Astrocyte (in vitro differentiated cells and primary cell): ENCODE measurements at regions not wholly inside any gene's neighbourhood (a gene's known extent, or its start where the extent isn't known, plus 50 kb on each side); places are given as distances from the start of the nearest gene placed in this dataset.

ENCODE experiments used
- EZH2 ChIP-seq: IDR thresholded peaks from 2 replicates; pipeline ENCODE4 v1.6.1; 2012; ENCODE audit warnings: mild to moderate bottlenecking, low read length, inconsistent platforms; ENCODE audit not compliant: insufficient read depth
- TF ChIP-seq, protein P1 (sequence below): IDR thresholded peaks from 2 replicates; pipeline ENCODE4 v1.5.1; 2011; ENCODE audit warnings: low read depth, mild to moderate bottlenecking, inconsistent platforms, low read length, moderate library complexity; ENCODE audit not compliant: insufficient read depth

DNA sequence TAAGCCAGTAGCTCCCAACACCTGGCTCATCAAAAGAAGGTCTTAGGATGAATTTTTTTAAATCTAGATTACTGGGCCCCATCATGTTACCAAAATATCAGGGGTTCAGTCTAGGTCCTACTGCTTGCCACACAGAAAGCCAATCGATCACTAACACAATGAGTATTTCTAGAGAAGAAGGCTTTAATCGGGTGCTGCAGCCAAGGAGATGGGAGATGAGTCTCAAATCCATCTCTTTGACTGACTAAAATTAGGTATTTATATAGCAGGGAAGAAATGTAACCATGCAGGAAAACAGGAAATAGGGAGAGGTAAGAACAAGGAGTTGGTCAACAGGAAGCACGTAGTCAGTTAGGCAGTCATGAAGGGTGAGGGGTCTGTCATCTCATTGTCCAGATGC lies 288.2 kb downstream of the CEP170 start:
- TF ChIP-seq, protein P1, sequence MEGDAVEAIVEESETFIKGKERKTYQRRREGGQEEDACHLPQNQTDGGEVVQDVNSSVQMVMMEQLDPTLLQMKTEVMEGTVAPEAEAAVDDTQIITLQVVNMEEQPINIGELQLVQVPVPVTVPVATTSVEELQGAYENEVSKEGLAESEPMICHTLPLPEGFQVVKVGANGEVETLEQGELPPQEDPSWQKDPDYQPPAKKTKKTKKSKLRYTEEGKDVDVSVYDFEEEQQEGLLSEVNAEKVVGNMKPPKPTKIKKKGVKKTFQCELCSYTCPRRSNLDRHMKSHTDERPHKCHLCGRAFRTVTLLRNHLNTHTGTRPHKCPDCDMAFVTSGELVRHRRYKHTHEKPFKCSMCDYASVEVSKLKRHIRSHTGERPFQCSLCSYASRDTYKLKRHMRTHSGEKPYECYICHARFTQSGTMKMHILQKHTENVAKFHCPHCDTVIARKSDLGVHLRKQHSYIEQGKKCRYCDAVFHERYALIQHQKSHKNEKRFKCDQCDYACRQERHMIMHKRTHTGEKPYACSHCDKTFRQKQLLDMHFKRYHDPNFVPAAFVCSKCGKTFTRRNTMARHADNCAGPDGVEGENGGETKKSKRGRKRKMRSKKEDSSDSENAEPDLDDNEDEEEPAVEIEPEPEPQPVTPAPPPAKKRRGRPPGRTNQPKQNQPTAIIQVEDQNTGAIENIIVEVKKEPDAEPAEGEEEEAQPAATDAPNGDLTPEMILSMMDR = no peak
- no peak for TF ChIP-seq EZH2
